ENCODE measurements at regions not wholly inside any gene's neighbourhood (a gene's known extent, or its start where the extent isn't known, plus 50 kb on each side); places are given as distances from the start of the nearest gene placed in this dataset.
A peak's percentile ranks its signal among the peaks of the same experiment; 100 is the strongest.
"Not testable (repeated sequence)": the region's sequence is repeated elsewhere in the genome, so short reads cannot be mapped to it uniquely, and the experiment has no call there.

DNA sequence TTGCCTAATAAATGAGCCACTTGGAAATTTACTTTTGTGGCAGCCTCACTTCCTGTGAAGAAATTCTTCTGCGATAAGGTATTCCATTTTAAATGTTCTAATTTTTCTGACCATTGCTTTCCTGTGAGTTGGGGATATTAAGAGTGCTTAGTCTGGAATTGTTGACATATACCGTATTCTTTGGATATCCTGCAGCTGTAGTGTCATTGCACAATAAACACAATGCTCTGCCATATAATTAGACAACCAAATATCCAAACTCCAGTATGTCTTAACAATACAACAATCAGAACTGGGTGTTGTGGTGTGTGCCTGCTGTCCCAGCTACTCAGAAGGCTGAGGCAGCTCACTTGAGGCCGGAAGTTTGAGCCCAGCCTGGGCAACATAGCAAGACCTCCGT is 99.4 kb downstream of the LUZP4 start:
- H3K9me3 ChIP-seq: no peaks in the 10 kb centered on the region
- DNase-seq: peak in 2 of 4 donors; percentile 38 to 54
- H3K4me1 ChIP-seq: no peaks in the 10 kb centered on the region
- H3K36me3 ChIP-seq: no peaks in the 10 kb centered on the region
- H3K27ac ChIP-seq: no peak overlapping the region
- intact Hi-C loops (cut with DNase I): no loop called here
- TF ChIP-seq, protein P1, sequence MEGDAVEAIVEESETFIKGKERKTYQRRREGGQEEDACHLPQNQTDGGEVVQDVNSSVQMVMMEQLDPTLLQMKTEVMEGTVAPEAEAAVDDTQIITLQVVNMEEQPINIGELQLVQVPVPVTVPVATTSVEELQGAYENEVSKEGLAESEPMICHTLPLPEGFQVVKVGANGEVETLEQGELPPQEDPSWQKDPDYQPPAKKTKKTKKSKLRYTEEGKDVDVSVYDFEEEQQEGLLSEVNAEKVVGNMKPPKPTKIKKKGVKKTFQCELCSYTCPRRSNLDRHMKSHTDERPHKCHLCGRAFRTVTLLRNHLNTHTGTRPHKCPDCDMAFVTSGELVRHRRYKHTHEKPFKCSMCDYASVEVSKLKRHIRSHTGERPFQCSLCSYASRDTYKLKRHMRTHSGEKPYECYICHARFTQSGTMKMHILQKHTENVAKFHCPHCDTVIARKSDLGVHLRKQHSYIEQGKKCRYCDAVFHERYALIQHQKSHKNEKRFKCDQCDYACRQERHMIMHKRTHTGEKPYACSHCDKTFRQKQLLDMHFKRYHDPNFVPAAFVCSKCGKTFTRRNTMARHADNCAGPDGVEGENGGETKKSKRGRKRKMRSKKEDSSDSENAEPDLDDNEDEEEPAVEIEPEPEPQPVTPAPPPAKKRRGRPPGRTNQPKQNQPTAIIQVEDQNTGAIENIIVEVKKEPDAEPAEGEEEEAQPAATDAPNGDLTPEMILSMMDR (IDR thresholded peaks at IDR 0.05): no peak
- peaks cover 0 to 7% of the 10 kb centered on the region in 2 donors for H3K27me3 ChIP-seq
- no peak for ATAC-seq
- no peak overlapping the region for H3K4me3 ChIP-seq

GRCh38 chrX:115390078-115390477 is 100.6 kb downstream of the LUZP4 start:
- TF ChIP-seq, protein P1 (IDR thresholded peaks at IDR 0.05): no peak
- ATAC-seq: no peak
- Histone ChIP-seq H3K27ac (no peak overlapping the region), H3K4me3 (no peak overlapping the region), H3K9me3 (no peaks in the 10 kb centered on the region), H3K4me1 (no peaks in the 10 kb centered on the region), H3K36me3 (no peaks in the 10 kb centered on the region), H3K27me3 (peaks cover 0 to 7% of the 10 kb centered on the region in 2 donors)
- intact Hi-C loops (cut with DNase I): no loop called here
- DNase-seq: no peak

GRCh38 chrX:115392031-115392430 is 102.5 kb downstream of the LUZP4 start:
- no peak overlapping the region for H3K27ac ChIP-seq
- H3K36me3 ChIP-seq: no peaks in the 10 kb centered on the region
- TF ChIP-seq, protein P1 (IDR thresholded peaks at IDR 0.05): no peak
- H3K9me3 ChIP-seq: no peaks in the 10 kb centered on the region
- no peaks in the 10 kb centered on the region for H3K4me1 ChIP-seq
- ATAC-seq (peak; percentile 42), DNase-seq (no peak)
- no peak overlapping the region for H3K4me3 ChIP-seq
- H3K27me3 ChIP-seq: peaks cover 0 to 7% of the 10 kb centered on the region in 2 donors
- intact Hi-C loops (cut with DNase I): no loop called here

DNA sequence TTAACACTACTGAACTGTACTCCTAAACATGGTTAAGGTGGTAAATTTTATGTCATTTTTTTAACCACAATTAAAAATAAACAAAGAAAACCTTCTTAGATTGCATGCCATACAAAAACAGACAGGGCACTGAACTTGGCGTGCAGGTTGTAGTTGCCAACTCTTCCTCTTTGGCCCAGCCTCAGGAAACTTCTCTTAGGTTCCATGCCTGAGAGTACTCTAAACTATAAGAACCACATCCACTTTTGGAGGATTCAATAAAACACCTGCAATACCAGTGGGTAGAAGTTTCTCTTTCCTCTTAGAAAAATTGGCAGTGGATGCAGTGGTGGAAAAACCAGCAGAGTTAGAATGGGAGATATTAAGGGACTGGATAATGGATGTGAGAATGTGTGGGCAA is 103.4 kb downstream of the LUZP4 start:
- ATAC-seq (peak; percentile 73), DNase-seq (no peak)
- Histone ChIP-seq H3K4me1 (no peaks in the 10 kb centered on the region), H3K27ac (peak overlapping the region in 1 of 2 donors; percentile 56), H3K27me3 (peaks cover 0 to 7% of the 10 kb centered on the region in 2 donors), H3K36me3 (no peaks in the 10 kb centered on the region), H3K9me3 (no peaks in the 10 kb centered on the region), H3K4me3 (no peak overlapping the region)
- TF ChIP-seq, protein P1 (IDR thresholded peaks at IDR 0.05): no peak
- intact Hi-C loops (cut with DNase I): no loop called here

DNA sequence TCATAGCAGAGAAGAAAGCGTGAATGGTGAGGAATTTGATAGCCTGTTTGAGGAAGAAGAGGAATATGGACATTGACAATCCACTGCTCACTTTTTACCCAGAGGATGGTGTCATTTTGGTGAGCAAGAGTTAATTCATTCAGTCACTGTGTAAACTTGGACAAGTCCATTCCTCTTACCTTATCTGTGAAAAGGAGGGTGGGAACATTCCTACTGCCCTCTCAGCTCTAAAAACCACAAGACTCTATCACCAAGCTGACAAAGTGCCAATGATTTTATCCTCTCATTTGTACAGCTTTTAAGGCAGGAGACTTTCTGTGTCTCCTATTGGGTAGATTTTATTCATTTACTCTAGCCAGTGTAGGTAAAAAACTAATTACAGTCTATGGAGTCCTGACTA is 103.8 kb downstream of the LUZP4 start:
- ATAC-seq (peak; percentile 81), DNase-seq (no peak)
- Histone ChIP-seq H3K4me1 (no peaks in the 10 kb centered on the region), H3K4me3 (no peak overlapping the region), H3K27me3 (peaks cover 0 to 7% of the 10 kb centered on the region in 2 donors), H3K9me3 (no peaks in the 10 kb centered on the region), H3K36me3 (no peaks in the 10 kb centered on the region), H3K27ac (peak overlapping the region; percentile 41)
- intact Hi-C loops (cut with DNase I): no loop called here
- TF ChIP-seq, protein P1 (IDR thresholded peaks at IDR 0.05): no peak

DNA sequence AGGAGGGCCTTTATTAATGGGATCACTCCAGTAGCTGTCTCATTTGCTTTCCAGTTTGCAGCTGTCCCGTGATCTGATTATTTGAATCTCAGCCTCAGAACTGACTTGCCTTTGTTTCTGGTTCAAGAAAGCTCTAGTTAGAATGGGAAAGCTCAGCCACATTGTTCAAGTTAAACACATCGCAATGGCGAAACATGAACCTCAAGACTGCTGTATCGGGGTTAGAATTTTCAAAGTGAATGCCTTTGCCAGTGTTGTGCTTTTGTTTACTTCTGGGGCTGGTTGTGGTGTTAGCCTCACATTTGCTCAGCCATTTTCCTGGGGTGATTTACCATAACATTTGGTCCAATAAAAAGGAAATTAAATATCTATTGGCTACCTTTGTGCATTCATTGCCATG is 105.3 kb downstream of the LUZP4 start:
- H3K27ac ChIP-seq; H3K4me3 ChIP-seq; DNase-seq; H3K36me3 ChIP-seq; H3K4me1 ChIP-seq; H3K9me3 ChIP-seq; ATAC-seq; H3K27me3 ChIP-seq; intact Hi-C loops (cut with DNase I): not testable (repeated sequence)
